Activated CD8-positive, alpha-beta T cell treated with anti-CD3 and anti-CD28 coated beads for 36 hours (primary cell): ENCODE measurements at regions not wholly inside any gene's neighbourhood (a gene's known extent, or its start where the extent isn't known, plus 50 kb on each side); places are given as distances from the start of the nearest gene placed in this dataset.

Experiments
- ATAC-seq: fragments of 200-7000 bp; cut with Tn5 transposase; one replicate; pipeline ENCODE4 v1.10.0; 2021; ENCODE audit warnings: mild to moderate bottlenecking, moderate library complexity
- CTCF ChIA-PET: fragments of 350-600 bp; sonication (Branson Sonifier 250); formaldehyde crosslinking; loops from one replicate; lab custom pipeline; 2021; ENCODE audit warnings: antibody characterized with exemption; lab: Charles Lee
- POLR2A ChIA-PET: fragments of 350-600 bp; sonication (Branson Sonifier 250); formaldehyde crosslinking; loops from one replicate; lab custom pipeline; 2021; ENCODE audit warnings: antibody characterized with exemption; lab: Charles Lee
- DNase-seq: peaks from one replicate; pipeline ENCODE4 v3.0.0-alpha.2; 2020
- H3K27ac Mint-ChIP-seq: one replicate; pipeline ENCODE4 v1.8.0; 2021; ENCODE audit warnings: mild to moderate bottlenecking, mixed read lengths
- H3K27me3 Mint-ChIP-seq: one replicate; pipeline ENCODE4 v1.8.0; 2021; ENCODE audit warnings: mixed read lengths
- H3K36me3 Mint-ChIP-seq: one replicate; pipeline ENCODE4 v1.8.0; 2021; ENCODE audit warnings: low read depth, mixed read lengths
- H3K4me1 Mint-ChIP-seq: one replicate; pipeline ENCODE4 v1.8.0; 2021; ENCODE audit warnings: low read depth, mixed read lengths
- H3K4me3 Mint-ChIP-seq: one replicate; pipeline ENCODE4 v1.8.0; 2021; ENCODE audit warnings: mild to moderate bottlenecking, moderate library complexity, mixed read lengths
- H3K9me3 Mint-ChIP-seq: one replicate; pipeline ENCODE4 v1.8.0; 2021; ENCODE audit warnings: mixed read lengths
- CTCF ChIP-seq: fragments of 200-600 bp; IDR thresholded peaks from one replicate; pipeline ENCODE4 v1.8.0; 2022; ENCODE audit warnings: antibody characterized with exemption, mild to moderate bottlenecking
- intact Hi-C: fragments of 100-400 bp; cut with micrococcal nuclease; formaldehyde crosslinking; loops from one replicate; pipeline ENCODE4 v1.10.0; 2022

- Mint-ChIP-seq H3K27me3 (no peaks in the 10 kb centered on the region), H3K27ac (no peak overlapping the region), H3K36me3 (peaks cover 4% of the 10 kb centered on the region), H3K4me1 (no peaks in the 10 kb centered on the region), H3K9me3 (peaks cover 11% of the 10 kb centered on the region), H3K4me3 (no peak overlapping the region)
- no peak for DNase-seq
- TF ChIP-seq CTCF: peak; percentile 5
- ChIA-PET POLR2A (no interaction called here), CTCF (interaction anchor here (0.9 to 1.9 kb wide), 5 partner anchors 9 to 46 kb away, joined by 3 to 5 read pairs (median 4); no protein-coding TSS in a partner anchor)
- intact Hi-C loops: loop anchor here (5.0 kb wide), 1 partner anchor 446 kb away; no protein-coding TSS in a partner anchor
- no peak for ATAC-seq
Measured at GRCh38 chr12:104828015-104828414, 130.1 kb downstream of the SLC41A2 start.

- peaks cover 4% of the 10 kb centered on the region for H3K4me1 Mint-ChIP-seq
- no peaks in the 10 kb centered on the region for H3K27me3 Mint-ChIP-seq
- peak; percentile 13 for TF ChIP-seq CTCF
- ChIA-PET POLR2A (no interaction called here), CTCF (interaction anchor here (0.9 to 1.9 kb wide), 5 partner anchors 9 to 46 kb away, joined by 3 to 5 read pairs (median 4); no protein-coding TSS in a partner anchor)
- H3K9me3 Mint-ChIP-seq: peaks cover 11% of the 10 kb centered on the region
- intact Hi-C loops: loop anchor here (5.0 kb wide), 1 partner anchor 445 kb away; no protein-coding TSS in a partner anchor
- peaks cover 4% of the 10 kb centered on the region for H3K36me3 Mint-ChIP-seq
- H3K4me3 Mint-ChIP-seq: no peak overlapping the region
- ATAC-seq: no peak
- DNase-seq: peak; percentile 13
- no peak overlapping the region for H3K27ac Mint-ChIP-seq
Measured at GRCh38 chr12:104827587-104827986, 130.5 kb downstream of the SLC41A2 start.

- Mint-ChIP-seq H3K27ac (no peak overlapping the region), H3K9me3 (peaks cover 11% of the 10 kb centered on the region), H3K36me3 (peaks cover 4% of the 10 kb centered on the region), H3K4me1 (peaks cover 4% of the 10 kb centered on the region), H3K4me3 (no peak overlapping the region), H3K27me3 (no peaks in the 10 kb centered on the region)
- ChIA-PET CTCF (no interaction called here), POLR2A (no interaction called here)
- ATAC-seq (no peak), DNase-seq (peak; percentile 14)
- TF ChIP-seq CTCF: peak; percentile 17
- intact Hi-C loops: loop anchor here (5.0 kb wide), 1 partner anchor 443 kb away; no protein-coding TSS in a partner anchor
Measured at GRCh38 chr12:104825408-104825807, 132.7 kb downstream of the SLC41A2 start.

GRCh38 chr12:104823985-104824461, 134.1 kb downstream of the SLC41A2 start:
- DNase-seq: no peak
- ChIA-PET POLR2A (no interaction called here), CTCF (interaction anchor here (1.2 to 2.2 kb wide), 2 partner anchors 10 to 442 kb away, joined by 4 to 7 read pairs; no protein-coding TSS in a partner anchor)
- Mint-ChIP-seq H3K36me3 (peaks cover 4% of the 10 kb centered on the region), H3K4me1 (peaks cover 4% of the 10 kb centered on the region), H3K4me3 (no peak overlapping the region), H3K27me3 (no peaks in the 10 kb centered on the region), H3K9me3 (peaks cover 11% of the 10 kb centered on the region), H3K27ac (no peak overlapping the region)
- no peak for TF ChIP-seq CTCF
- no peak for ATAC-seq
- intact Hi-C loops: no loop called here

GRCh38 chr12:104822941-104823340, 135.1 kb downstream of the SLC41A2 start:
- Mint-ChIP-seq H3K27me3 (no peaks in the 10 kb centered on the region), H3K4me3 (no peak overlapping the region), H3K9me3 (peaks cover 11% of the 10 kb centered on the region), H3K27ac (no peak overlapping the region), H3K36me3 (peaks cover 4% of the 10 kb centered on the region), H3K4me1 (peaks cover 4% of the 10 kb centered on the region)
- no peak for TF ChIP-seq CTCF
- no peak for DNase-seq
- intact Hi-C loops: no loop called here
- no peak for ATAC-seq
- ChIA-PET POLR2A (interaction anchor here (0.9 kb wide), 1 partner anchor 12 kb away, joined by 3 read pairs; no protein-coding TSS in a partner anchor), CTCF (interaction anchor here (0.8 to 2.2 kb wide), 2 partner anchors 9 to 33 kb away, joined by 3 to 7 read pairs; no protein-coding TSS in a partner anchor)
